H9 (cell line): ENCODE measurements at regions not wholly inside any gene's neighbourhood (a gene's known extent, or its start where the extent isn't known, plus 50 kb on each side); places are given as distances from the start of the nearest gene placed in this dataset.

ENCODE experiments used
- DNase-seq: peaks from one replicate; pipeline ENCODE4 v3.0.0-alpha.2; 2017
- H2AFZ ChIP-seq: one replicate; pipeline ENCODE4 v1.6.1; 2013; ENCODE audit warnings: mild to moderate bottlenecking, low read length, control low read depth, moderate library complexity
- H2AK5ac ChIP-seq: 2 replicates; pipeline ENCODE4 v1.6.1; 2013; ENCODE audit warnings: low read length, control low read depth, mixed read lengths; ENCODE audit not compliant: insufficient read length
- H2BK120ac ChIP-seq: one replicate; pipeline ENCODE4 v1.6.1; 2013; ENCODE audit warnings: low read depth, mild to moderate bottlenecking, low read length, control low read depth, inconsistent platforms; ENCODE audit not compliant: poor library complexity, severe bottlenecking
- H2BK12ac ChIP-seq: 2 replicates; pipeline ENCODE4 v1.6.1; 2013; ENCODE audit warnings: low read length, control low read depth, mixed read lengths, low read depth; ENCODE audit not compliant: insufficient read length
- H2BK15ac ChIP-seq: 2 replicates; pipeline ENCODE4 v1.6.1; 2013; ENCODE audit warnings: low read depth, low read length, control low read depth
- H2BK20ac ChIP-seq: one replicate; pipeline ENCODE4 v1.6.1; 2013; ENCODE audit warnings: low read depth, mild to moderate bottlenecking, low read length, control low read depth, inconsistent platforms; ENCODE audit not compliant: poor library complexity, severe bottlenecking
- H2BK5ac ChIP-seq: 2 replicates; pipeline ENCODE4 v1.6.1; 2013; ENCODE audit warnings: low read length, control low read depth, mixed read lengths; ENCODE audit not compliant: insufficient read length
- H3K14ac ChIP-seq: 2 replicates; pipeline ENCODE4 v1.6.1; 2013; ENCODE audit warnings: low read length, control low read depth; ENCODE audit not compliant: insufficient read depth
- H3K18ac ChIP-seq: 2 replicates; pipeline ENCODE4 v1.6.1; 2013; ENCODE audit warnings: low read depth, mild to moderate bottlenecking, mixed read lengths, low read length, control low read depth; ENCODE audit not compliant: insufficient read length
- H3K23ac ChIP-seq: 2 replicates; pipeline ENCODE4 v1.6.1; 2013; ENCODE audit warnings: low read length, control low read depth, mixed read lengths, low read depth; ENCODE audit not compliant: insufficient read length
- H3K23me2 ChIP-seq: 2 replicates; pipeline ENCODE4 v1.6.1; 2013; ENCODE audit warnings: low read depth, mild to moderate bottlenecking, mixed read lengths, low read length, control low read depth; ENCODE audit not compliant: insufficient read length, poor library complexity, severe bottlenecking
- H3K27ac ChIP-seq: 2 replicates; pipeline ENCODE4 v1.5.1; 2013; ENCODE audit warnings: low read length, control low read depth, mixed read lengths, low read depth; ENCODE audit not compliant: insufficient read length
- H3K27me3 ChIP-seq: 2 replicates; pipeline ENCODE4 v1.6.1; 2013; ENCODE audit warnings: low read length, control low read depth, inconsistent platforms; ENCODE audit not compliant: insufficient read depth
- H3K4ac ChIP-seq: 2 replicates; pipeline ENCODE4 v1.6.1; 2013; ENCODE audit warnings: low read depth, mild to moderate bottlenecking, control low read depth, inconsistent platforms, low read length, moderate library complexity
- H3K4me1 ChIP-seq: 2 replicates; pipeline ENCODE4 v1.6.1; 2013; ENCODE audit warnings: low read length, control low read depth, inconsistent platforms; ENCODE audit not compliant: insufficient read depth
- H3K4me2 ChIP-seq: 2 replicates; pipeline ENCODE4 v1.6.1; 2013; ENCODE audit warnings: low read length, control low read depth, mixed read lengths; ENCODE audit not compliant: insufficient read length, insufficient read depth
- H3K56ac ChIP-seq: 2 replicates; pipeline ENCODE4 v1.6.1; 2013; ENCODE audit warnings: low read depth, mild to moderate bottlenecking, mixed read lengths, low read length, control low read depth; ENCODE audit not compliant: insufficient read length
- H3K79me1 ChIP-seq: 2 replicates; pipeline ENCODE4 v1.6.1; 2013; ENCODE audit warnings: low read depth, mild to moderate bottlenecking, moderate library complexity, low read length, control low read depth, inconsistent platforms; ENCODE audit not compliant: insufficient read depth, poor library complexity, severe bottlenecking
- H3K79me2 ChIP-seq: 2 replicates; pipeline ENCODE4 v1.6.1; 2013; ENCODE audit warnings: low read length, control low read depth, inconsistent platforms; ENCODE audit not compliant: insufficient read depth
- H3K9ac ChIP-seq: 2 replicates; pipeline ENCODE4 v1.6.1; 2013; ENCODE audit warnings: low read length, control low read depth, mixed read lengths; ENCODE audit not compliant: insufficient read length; ENCODE audit errors: extremely low read depth
- H3K9me3 ChIP-seq: one replicate; pipeline ENCODE4 v1.6.1; 2013; ENCODE audit warnings: low read depth, low read length, inconsistent platforms; ENCODE audit not compliant: control insufficient read depth
- H3T11ph ChIP-seq: one replicate; pipeline ENCODE4 v1.6.1; 2013; ENCODE audit warnings: mild to moderate bottlenecking, low read length, control low read depth, inconsistent platforms
- H4K20me1 ChIP-seq: one replicate; pipeline ENCODE4 v1.6.1; 2013; ENCODE audit not compliant: control insufficient read depth, insufficient read length, insufficient read depth
- H4K5ac ChIP-seq: 2 replicates; pipeline ENCODE4 v1.6.1; 2013; ENCODE audit warnings: low read depth, mild to moderate bottlenecking, mixed read lengths, low read length, control low read depth; ENCODE audit not compliant: insufficient read length
- H4K8ac ChIP-seq: replicated peaks from 2 replicates; pipeline ENCODE4 v1.6.1; 2013; ENCODE audit warnings: low read length, control low read depth, mixed read lengths, low read depth; ENCODE audit not compliant: insufficient read length
- H4K91ac ChIP-seq: 2 replicates; pipeline ENCODE4 v1.6.1; 2013; ENCODE audit warnings: low read depth, mild to moderate bottlenecking, moderate library complexity, mixed read lengths, low read length, control low read depth; ENCODE audit not compliant: insufficient read length
- H3K27ac Mint-ChIP-seq, 3 experiments: 2 replicates in 2 of 3; 3 replicates in 1 of 3; pipeline ENCODE4 v1.8.0; 2020 to 2021; ENCODE audit warnings: mixed read lengths in 3 of 3, mild to moderate bottlenecking in 1 of 3, moderate library complexity in 1 of 3
- H3K27me3 Mint-ChIP-seq: 2 replicates; pipeline ENCODE4 v1.8.0; 2021; ENCODE audit warnings: low read depth, mild to moderate bottlenecking, moderate library complexity, mixed read lengths
- H3K36me3 Mint-ChIP-seq, 3 experiments: 2 replicates in 2 of 3; 3 replicates in 1 of 3; pipeline ENCODE4 v1.8.0; 2020 to 2021; ENCODE audit warnings: low read depth in 3 of 3, mixed read lengths in 3 of 3; ENCODE audit not compliant: insufficient read depth in 1 of 3
- H3K4me1 Mint-ChIP-seq, 2 experiments: 2 replicates each; pipeline ENCODE4 v1.8.0; 2020; ENCODE audit warnings: mixed read lengths in 2 of 2
- H3K4me3 Mint-ChIP-seq, 2 experiments: 2 replicates in 1 of 2; 3 replicates in 1 of 2; pipeline ENCODE4 v1.8.0; 2020 to 2021; ENCODE audit warnings: mild to moderate bottlenecking in 2 of 2, mixed read lengths in 2 of 2, moderate library complexity in 1 of 2
- H3K9me3 Mint-ChIP-seq, 2 experiments: 2 replicates in 1 of 2; 3 replicates in 1 of 2; pipeline ENCODE4 v1.8.0; 2020; ENCODE audit warnings: mild to moderate bottlenecking in 2 of 2, mixed read lengths in 2 of 2, moderate library complexity in 1 of 2
- CTCF ChIP-seq: fragments of 200-600 bp; sonication (generic); conservative IDR thresholded peaks from 3 replicates; pipeline ENCODE4 v1.8.0; 2021; ENCODE audit warnings: antibody characterized with exemption, mild to moderate bottlenecking
- WGBS: extraction: QIAGEN DNeasy Blood & Tissue Kit; methylation state at CpG from one replicate; pipeline ENCODE4 v1.1.7; 2013; ENCODE audit warnings: missing lambda C conversion rate, low lambda C conversion rate, mixed read lengths; ENCODE audit not compliant: insufficient read length; ENCODE audit errors: extremely low coverage; 5-methylcytosine and 5-hydroxymethylcytosine counted together

GRCh38 chr20:23245553-23246181 lies 104.9 kb upstream of the NXT1 start:
- no peak overlapping the region for H3K4me2 ChIP-seq
- no peak overlapping the region for H2AK5ac ChIP-seq
- H3K4me1 ChIP-seq = no peaks in the 10 kb centered on the region
- TF ChIP-seq CTCF = peak; percentile 71
- Mint-ChIP-seq H3K4me1 (peaks cover 0 to 4% of the 10 kb centered on the region in 2 experiments; a peak in 1 of 4 replicates), H3K27me3 (peaks cover 6% of the 10 kb centered on the region), H3K27ac (no peak overlapping the region), H3K36me3 (no peaks in the 10 kb centered on the region), H3K4me3 (no peak overlapping the region), H3K9me3 (no peaks in the 10 kb centered on the region; a peak in 1 of 5 replicates)
- WGBS = no CpG with 5 or more reads among the region's 11 CpGs
- no peaks in the 10 kb centered on the region for H3K27me3 ChIP-seq
- no peaks in the 10 kb centered on the region for H4K20me1 ChIP-seq
- H4K8ac ChIP-seq = no peak overlapping the region
- no peak overlapping the region for H3K4ac ChIP-seq
- peak overlapping the region; percentile 34; the same call in 1 of the 2 replicates for H3K14ac ChIP-seq
- H4K91ac ChIP-seq = no peak overlapping the region
- H2BK20ac ChIP-seq = no peak overlapping the region
- no peak overlapping the region for H2BK120ac ChIP-seq
- H2BK12ac ChIP-seq = no peak overlapping the region
- H2AFZ ChIP-seq = no peak overlapping the region
- no peak overlapping the region for H3K56ac ChIP-seq
- no peak overlapping the region for H3K18ac ChIP-seq
- no peaks in the 10 kb centered on the region for H3K79me1 ChIP-seq
- no peaks in the 10 kb centered on the region for H3K23me2 ChIP-seq
- peak; percentile 78 for DNase-seq
- no peaks in the 10 kb centered on the region for H3K9me3 ChIP-seq
- no peak overlapping the region for H3K27ac ChIP-seq
- no peak overlapping the region for H2BK5ac ChIP-seq
- H4K5ac ChIP-seq = no peak overlapping the region
- no peak overlapping the region for H3K9ac ChIP-seq
- H3K23ac ChIP-seq = no peak overlapping the region
- H3K79me2 ChIP-seq = no peaks in the 10 kb centered on the region
- H2BK15ac ChIP-seq = no peak overlapping the region
- H3T11ph ChIP-seq = no peak overlapping the region
